Upper lobe of left lung (tissue), 6 donors: ENCODE measurements at regions not wholly inside any gene's neighbourhood (a gene's known extent, or its start where the extent isn't known, plus 50 kb on each side); places are given as distances from the start of the nearest gene placed in this dataset.
A peak's percentile ranks its signal among the peaks of the same experiment; 100 is the strongest.
"Not testable (repeated sequence)": the region's sequence is repeated elsewhere in the genome, so short reads cannot be mapped to it uniquely, and the experiment has no call there.

ENCODE experiments used
- ATAC-seq, 2 donors: fragments of 200-7000 bp; cut with Tn5 transposase; one replicate each; pipeline ENCODE4 v1.9.1; 2022; ENCODE audit warnings: mild to moderate bottlenecking in 2 of 2, moderate library complexity in 2 of 2; ENCODE audit not compliant: low FRiP score in 2 of 2
- DNase-seq, 2 donors: peaks; one replicate each; pipeline ENCODE4 v3.0.0-alpha.2; 2019 to 2020
- H3K27ac ChIP-seq, 4 donors: fragments of 200-600 bp; sonication (generic); one replicate each; pipeline ENCODE4 v1.5.1; 2016 to 2019
- H3K27me3 ChIP-seq, 4 donors: fragments of 200-600 bp; sonication (generic); one replicate each; pipeline ENCODE4 v1.5.1; 2017 to 2019
- H3K36me3 ChIP-seq, 4 donors: fragments of 200-600 bp; sonication (generic); one replicate each; pipeline ENCODE4 v1.5.1; 2016 to 2019
- H3K4me1 ChIP-seq, 4 donors: fragments of 200-600 bp; sonication (generic); one replicate each; pipeline ENCODE4 v1.5.1; 2018 to 2019
- H3K4me3 ChIP-seq, 4 donors: fragments of 200-600 bp; sonication (generic); one replicate each; pipeline ENCODE4 v1.5.1; 2017 to 2019; ENCODE audit warnings: mild to moderate bottlenecking in 2 of 4, moderate library complexity in 1 of 4
- H3K9me3 ChIP-seq, 4 donors: fragments of 200-600 bp; sonication (generic); one replicate each; pipeline ENCODE4 v1.5.1; 2018 to 2019
- CTCF ChIP-seq, 6 experiments: fragments of 450-650 bp in 4 of 6; fragments of 200-600 bp in 2 of 6; sonication (generic) in 2 of 6; IDR thresholded peaks; one replicate each; pipeline ENCODE4 v1.5.1; 2016 to 2019; ENCODE audit warnings: antibody characterized with exemption in 6 of 6
- EP300 ChIP-seq, 4 donors: sonication (generic); formaldehyde crosslinking; IDR thresholded peaks; one replicate each; pipeline ENCODE4 v1.5.1; 2017; ENCODE audit warnings: antibody characterized with exemption in 4 of 4, control low read depth in 2 of 4
- POLR2A ChIP-seq, 4 donors: fragments of 450-650 bp; IDR thresholded peaks; one replicate each; pipeline ENCODE4 v1.5.1; 2016 to 2017; ENCODE audit warnings: antibody characterized with exemption in 4 of 4, mild to moderate bottlenecking in 2 of 4
- POLR2AphosphoS5 ChIP-seq, 2 donors: sonication (generic); formaldehyde crosslinking; IDR thresholded peaks; one replicate each; pipeline ENCODE4 v1.5.1; 2017; ENCODE audit warnings: antibody characterized with exemption in 2 of 2
- WGBS, 2 donors: methylation state at CpG; one replicate each; pipeline ENCODE4 v1.1.5; 2017 to 2018; 5-methylcytosine and 5-hydroxymethylcytosine counted together
- donor health status: DM: no; HTN: no; CAD: no; lungs with moderate emphysema.
- donor health status: DM: no; HTN: yes; CAD: no; lungs with severe emphysema.

DNA sequence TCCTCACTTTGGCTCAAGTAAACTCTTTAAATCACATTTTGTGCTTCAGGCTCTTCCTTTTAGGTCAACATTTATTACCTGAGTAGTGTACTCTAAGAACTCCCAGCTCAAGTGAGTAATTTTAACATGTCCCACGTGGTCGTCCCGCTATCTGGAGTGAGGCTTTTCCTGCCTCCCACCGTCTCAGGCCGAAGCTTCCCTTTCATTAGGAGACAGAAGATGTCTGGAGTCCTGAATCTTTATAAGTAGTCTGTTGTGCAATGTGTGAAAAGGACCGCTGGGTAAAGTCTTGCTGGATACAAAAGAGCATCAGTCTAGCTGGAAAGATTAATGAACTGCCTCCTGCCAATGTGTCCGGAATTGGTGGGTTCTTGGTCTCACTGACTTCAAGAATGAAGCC lies 117.7 kb upstream of the NEIL3 start:
- WGBS, 2 donors = 82 to 89% methylated on average over 5 to 7 of the region's 7 CpGs
- H3K4me1 ChIP-seq = no peaks in the 10 kb centered on the region
- no peaks in the 10 kb centered on the region for H3K9me3 ChIP-seq
- TF ChIP-seq POLR2A (IDR thresholded peaks at IDR 0.05) (no peak), EP300 (IDR thresholded peaks at IDR 0.05) (no peak), POLR2AphosphoS5 (IDR thresholded peaks at IDR 0.05) (no peak), CTCF (IDR thresholded peaks at IDR 0.05) (no peak)
- no peak overlapping the region for H3K4me3 ChIP-seq
- H3K27me3 ChIP-seq = no peaks in the 10 kb centered on the region
- DNase-seq (no peak), ATAC-seq (no peak)
- no peak overlapping the region for H3K27ac ChIP-seq
- H3K36me3 ChIP-seq = no peaks in the 10 kb centered on the region

- not testable (repeated sequence) for H3K27me3 ChIP-seq, H3K4me1 ChIP-seq
- 96 to 100% methylated on average over 1 to 14 of the region's 47 CpGs for WGBS, 2 donors
These were observed 116.5 kb upstream of the NEIL3 start for GRCh38 chr4:177193024-177193715.

DNA sequence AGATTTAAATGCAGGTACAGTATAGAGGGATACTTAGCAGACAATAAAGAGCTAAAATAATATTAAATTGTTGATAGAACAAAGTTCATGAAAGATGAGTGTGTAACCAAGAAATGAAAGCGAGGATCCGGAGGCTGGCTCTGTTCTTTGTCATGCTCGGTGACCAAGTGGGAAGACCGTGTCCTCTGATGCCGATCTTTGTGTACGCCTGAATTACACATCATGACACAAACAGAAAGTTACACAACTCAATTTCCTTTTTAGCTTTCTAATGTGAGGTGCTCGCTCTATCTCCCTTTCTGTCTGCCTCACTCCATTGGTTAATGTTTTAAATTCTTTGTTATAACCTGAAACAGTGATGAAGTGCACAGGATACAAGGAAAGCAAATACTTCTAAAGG lies 114.8 kb upstream of the NEIL3 start:
- TF ChIP-seq POLR2AphosphoS5 (IDR thresholded peaks at IDR 0.05) (no peak), EP300 (IDR thresholded peaks at IDR 0.05) (no peak), CTCF (IDR thresholded peaks at IDR 0.05) (no peak), POLR2A (IDR thresholded peaks at IDR 0.05) (no peak)
- H3K9me3 ChIP-seq = no peaks in the 10 kb centered on the region
- no peak for ATAC-seq
- H3K4me1 ChIP-seq = no peaks in the 10 kb centered on the region
- 75 to 89% methylated on average over 7 of the region's 7 CpGs for WGBS, 2 donors
- H3K4me3 ChIP-seq = no peak overlapping the region
- no peak overlapping the region for H3K27ac ChIP-seq
- no peaks in the 10 kb centered on the region for H3K27me3 ChIP-seq
- H3K36me3 ChIP-seq = no peaks in the 10 kb centered on the region
- no peak for DNase-seq

More at GRCh38 chr4:177193024-177193715, 116.5 kb upstream of the NEIL3 start:
- H3K9me3 ChIP-seq, H3K27ac ChIP-seq, ATAC-seq, H3K4me3 ChIP-seq, H3K36me3 ChIP-seq: not testable (repeated sequence)
- peak in 1 of 2 donors; percentile 63 for DNase-seq

GRCh38 chr4:177196615-177197014 lies 113.1 kb upstream of the NEIL3 start:
- H3K27ac ChIP-seq = no peak overlapping the region
- ATAC-seq = no peak
- no peaks in the 10 kb centered on the region for H3K36me3 ChIP-seq
- no peak for DNase-seq
- WGBS, 2 donors = 75 to 80% methylated on average over 2 of the region's 2 CpGs
- no peaks in the 10 kb centered on the region for H3K4me1 ChIP-seq
- no peaks in the 10 kb centered on the region for H3K9me3 ChIP-seq
- TF ChIP-seq POLR2AphosphoS5 (IDR thresholded peaks at IDR 0.05) (no peak), CTCF (IDR thresholded peaks at IDR 0.05) (no peak), POLR2A (IDR thresholded peaks at IDR 0.05) (no peak), EP300 (IDR thresholded peaks at IDR 0.05) (no peak)
- no peaks in the 10 kb centered on the region for H3K27me3 ChIP-seq
- no peak overlapping the region for H3K4me3 ChIP-seq

- TF ChIP-seq CTCF (IDR thresholded peaks at IDR 0.05) = no peak
- Histone ChIP-seq H3K36me3 (no peaks in the 10 kb centered on the region), H3K27me3 (no peaks in the 10 kb centered on the region), H3K27ac (no peak overlapping the region), H3K4me3 (no peak overlapping the region), H3K4me1 (no peaks in the 10 kb centered on the region), H3K9me3 (peaks cover 0 to 3% (median 0%) of the 10 kb centered on the region in 4 donors)
- DNase-seq (no peak), ATAC-seq (no peak)
- 75 to 77% methylated on average over 1 of the region's 1 CpG for WGBS, 2 donors
These were observed 108.1 kb upstream of the NEIL3 start for GRCh38 chr4:177201614-177202013.
